ENCODE measurements at regions not wholly inside any gene's neighbourhood (a gene's known extent, or its start where the extent isn't known, plus 50 kb on each side); places are given as distances from the start of the nearest gene placed in this dataset.

DNA sequence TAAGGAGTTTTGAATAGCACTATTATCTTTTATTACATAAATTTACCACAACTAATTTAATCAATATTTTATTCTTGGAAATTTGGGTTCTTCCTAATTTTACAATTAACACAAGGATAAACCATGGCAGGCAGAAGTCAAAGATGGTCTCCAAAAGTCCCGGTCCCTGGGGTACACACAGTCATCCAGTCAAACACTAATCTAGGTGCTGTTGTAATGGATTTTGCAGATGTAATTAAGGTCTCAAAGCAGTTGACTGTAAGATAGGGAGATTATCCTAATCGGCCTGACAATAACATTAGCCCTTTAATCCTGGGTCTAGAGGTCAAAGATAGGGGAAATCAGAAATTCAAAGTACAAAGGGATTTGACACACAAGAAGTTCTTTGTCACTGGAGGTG lies 57.5 kb upstream of the HTR1A start:
- Histone ChIP-seq H3K4me3 (replicated peaks in 1 of 3; ENCODE audit: low read depth in 2 of 3, low read length in 3 of 3) (no peak overlapping the region), H3K27me3 (ENCODE audit: control insufficient read depth in 2 of 2, insufficient read depth in 2 of 2, low read length in 2 of 2) (no peaks in the 10 kb centered on the region), H3K79me2 (ENCODE audit: insufficient read depth, low read length) (no peaks in the 10 kb centered on the region), H3K36me3 (replicated peaks in 1 of 2; ENCODE audit: control insufficient read depth in 1 of 2, insufficient read depth in 2 of 2, low read length in 2 of 2) (no peaks in the 10 kb centered on the region), H3K4me1 (ENCODE audit: control insufficient read depth in 1 of 2, insufficient read depth in 2 of 2, low read length in 2 of 2) (no peaks in the 10 kb centered on the region), H4K20me1 (ENCODE audit: insufficient read depth, low read length) (no peaks in the 10 kb centered on the region), H3K27ac (ENCODE audit: low read depth in 1 of 2, low read length in 2 of 2) (no peak overlapping the region), H3K4me2 (replicated peaks; ENCODE audit: extremely low read depth, low read length, poor library complexity, severe bottlenecking) (no peak overlapping the region), H3K9me3 (replicated peaks in 1 of 2; ENCODE audit: control insufficient read depth in 1 of 2, insufficient read depth in 1 of 2, low read length in 2 of 2) (no peaks in the 10 kb centered on the region), H2AFZ (ENCODE audit: insufficient read depth, low read depth, low read length, poor library complexity, severe bottlenecking) (no peak overlapping the region), H3K9ac (ENCODE audit: insufficient read depth, low read length, poor library complexity, severe bottlenecking) (no peak overlapping the region)
- Mint-ChIP-seq H3K4me3 (no peak overlapping the region), H3K4me1 (no peaks in the 10 kb centered on the region), H3K9me3 (peaks cover 0 to 6% (median 2%) of the 10 kb centered on the region in 7 donors), H3K27me3 (ENCODE audit: low read depth in 3 of 3) (no peaks in the 10 kb centered on the region), H3K36me3 (no peaks in the 10 kb centered on the region), H3K27ac (no peak overlapping the region)
- TF ChIP-seq, protein P1, sequence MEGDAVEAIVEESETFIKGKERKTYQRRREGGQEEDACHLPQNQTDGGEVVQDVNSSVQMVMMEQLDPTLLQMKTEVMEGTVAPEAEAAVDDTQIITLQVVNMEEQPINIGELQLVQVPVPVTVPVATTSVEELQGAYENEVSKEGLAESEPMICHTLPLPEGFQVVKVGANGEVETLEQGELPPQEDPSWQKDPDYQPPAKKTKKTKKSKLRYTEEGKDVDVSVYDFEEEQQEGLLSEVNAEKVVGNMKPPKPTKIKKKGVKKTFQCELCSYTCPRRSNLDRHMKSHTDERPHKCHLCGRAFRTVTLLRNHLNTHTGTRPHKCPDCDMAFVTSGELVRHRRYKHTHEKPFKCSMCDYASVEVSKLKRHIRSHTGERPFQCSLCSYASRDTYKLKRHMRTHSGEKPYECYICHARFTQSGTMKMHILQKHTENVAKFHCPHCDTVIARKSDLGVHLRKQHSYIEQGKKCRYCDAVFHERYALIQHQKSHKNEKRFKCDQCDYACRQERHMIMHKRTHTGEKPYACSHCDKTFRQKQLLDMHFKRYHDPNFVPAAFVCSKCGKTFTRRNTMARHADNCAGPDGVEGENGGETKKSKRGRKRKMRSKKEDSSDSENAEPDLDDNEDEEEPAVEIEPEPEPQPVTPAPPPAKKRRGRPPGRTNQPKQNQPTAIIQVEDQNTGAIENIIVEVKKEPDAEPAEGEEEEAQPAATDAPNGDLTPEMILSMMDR (IDR thresholded peaks at IDR 0.05) = no peak
- 88% methylated on average over 1 of the region's 2 CpGs for WGBS (ENCODE audit: insufficient coverage)
- no peak for DNase-seq
- intact Hi-C loops (cut with micrococcal nuclease) = no loop called here

DNA sequence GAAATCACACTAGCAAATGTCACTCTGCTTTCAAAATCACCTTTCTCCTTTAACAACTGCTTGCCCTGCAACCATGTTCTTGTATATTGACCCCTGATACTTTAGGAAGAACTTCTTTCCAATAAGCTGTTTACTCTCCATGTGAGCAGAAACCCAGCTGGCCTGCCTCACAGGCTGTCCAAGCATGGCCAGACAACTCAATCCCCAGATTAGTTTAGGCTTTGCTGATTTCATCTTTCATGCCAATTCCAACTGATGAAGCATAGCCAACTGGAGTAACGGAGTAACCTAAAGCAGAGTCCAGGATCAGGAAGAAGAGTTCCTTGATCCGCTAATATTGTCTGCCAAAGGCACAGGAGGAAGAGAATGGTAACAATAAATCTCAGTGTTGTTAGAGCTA lies 56.7 kb upstream of the HTR1A start:
- Histone ChIP-seq H3K79me2 (ENCODE audit: insufficient read depth, low read length) (no peaks in the 10 kb centered on the region), H3K36me3 (replicated peaks in 1 of 2; ENCODE audit: control insufficient read depth in 1 of 2, insufficient read depth in 2 of 2, low read length in 2 of 2) (no peaks in the 10 kb centered on the region), H2AFZ (ENCODE audit: insufficient read depth, low read depth, low read length, poor library complexity, severe bottlenecking) (no peak overlapping the region), H3K4me3 (replicated peaks in 1 of 3; ENCODE audit: low read depth in 2 of 3, low read length in 3 of 3) (no peak overlapping the region), H4K20me1 (ENCODE audit: insufficient read depth, low read length) (no peaks in the 10 kb centered on the region), H3K4me2 (replicated peaks; ENCODE audit: extremely low read depth, low read length, poor library complexity, severe bottlenecking) (no peak overlapping the region), H3K9me3 (replicated peaks in 1 of 2; ENCODE audit: control insufficient read depth in 1 of 2, insufficient read depth in 1 of 2, low read length in 2 of 2) (no peaks in the 10 kb centered on the region), H3K9ac (ENCODE audit: insufficient read depth, low read length, poor library complexity, severe bottlenecking) (no peak overlapping the region), H3K27me3 (ENCODE audit: control insufficient read depth in 2 of 2, insufficient read depth in 2 of 2, low read length in 2 of 2) (no peaks in the 10 kb centered on the region), H3K27ac (ENCODE audit: low read depth in 1 of 2, low read length in 2 of 2) (no peak overlapping the region), H3K4me1 (ENCODE audit: control insufficient read depth in 1 of 2, insufficient read depth in 2 of 2, low read length in 2 of 2) (no peaks in the 10 kb centered on the region)
- Mint-ChIP-seq H3K4me1 (no peaks in the 10 kb centered on the region), H3K27me3 (ENCODE audit: low read depth in 3 of 3) (no peaks in the 10 kb centered on the region), H3K4me3 (no peak overlapping the region), H3K36me3 (no peaks in the 10 kb centered on the region), H3K27ac (no peak overlapping the region), H3K9me3 (peaks cover 0 to 6% (median 1%) of the 10 kb centered on the region in 7 donors)
- WGBS (ENCODE audit: insufficient coverage) = 92% methylated on average over 2 of the region's 2 CpGs
- TF ChIP-seq, protein P1 (IDR thresholded peaks at IDR 0.05) = no peak
- intact Hi-C loops (cut with micrococcal nuclease) = no loop called here
- DNase-seq = no peak

Data from CD14-positive monocyte (primary cell).